ENCODE measurements at regions not wholly inside any gene's neighbourhood (a gene's known extent, or its start where the extent isn't known, plus 50 kb on each side); places are given as distances from the start of the nearest gene placed in this dataset.
"Not testable (repeated sequence)": the region's sequence is repeated elsewhere in the genome, so short reads cannot be mapped to it uniquely, and the experiment has no call there.

- no peak for DNase-seq
These were observed 356.6 kb upstream of the SULF2 start for GRCh38 chr20:48141660-48142515.

GRCh38 chr20:48139262-48140041 lies 354.2 kb upstream of the SULF2 start:
- DNase-seq = peak; percentile 95

DNA sequence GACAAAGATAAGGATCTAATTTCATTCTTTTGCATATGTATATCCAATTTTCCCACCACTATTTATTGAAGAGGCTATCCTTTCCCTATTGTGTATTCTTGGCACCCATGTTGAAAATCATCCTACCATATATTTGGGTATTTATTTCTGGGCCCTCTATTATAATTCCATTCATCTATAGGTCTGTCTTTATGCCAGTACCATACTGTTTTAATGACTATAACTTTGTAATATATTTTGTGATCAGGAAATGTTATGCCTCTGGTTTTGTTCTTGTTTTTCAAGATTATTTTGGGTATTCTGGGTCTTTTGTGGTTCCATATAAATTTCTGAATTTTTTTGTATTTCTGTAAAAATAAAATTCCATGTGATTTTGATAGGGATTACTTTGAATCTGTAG lies 347.6 kb upstream of the SULF2 start:
- DNase-seq = no peak

DNA sequence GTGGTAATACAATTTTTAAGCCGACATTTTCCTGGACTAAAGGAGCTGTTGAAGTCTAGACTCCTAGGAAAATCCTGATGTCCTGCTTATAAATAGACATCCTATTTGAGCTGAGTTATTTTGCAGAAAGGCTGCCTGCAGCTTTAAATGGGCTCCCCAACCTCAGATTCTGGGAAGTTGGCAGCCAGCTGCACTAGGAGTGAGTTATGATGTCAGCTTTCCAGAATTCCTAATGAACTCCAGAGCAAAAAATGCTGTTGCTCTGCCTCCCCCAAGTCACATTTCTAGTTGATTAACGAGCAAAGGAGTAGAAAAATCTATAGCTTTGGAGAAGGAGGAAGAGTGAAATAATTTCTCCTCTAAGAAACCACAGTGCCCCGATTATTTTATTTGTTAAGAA lies 346.3 kb upstream of the SULF2 start:
- peak; percentile 96 for DNase-seq

GRCh38 chr20:48129345-48129942 lies 344.2 kb upstream of the SULF2 start:
- DNase-seq = peak; percentile 89

- no peak for DNase-seq
These were observed 343.2 kb upstream of the SULF2 start for GRCh38 chr20:48128436-48128835.

- DNase-seq = peak; percentile 49
These were observed 342.7 kb upstream of the SULF2 start for GRCh38 chr20:48127964-48128363.

GRCh38 chr20:48127133-48127532 lies 341.9 kb upstream of the SULF2 start:
- not testable (repeated sequence) for DNase-seq

DNA sequence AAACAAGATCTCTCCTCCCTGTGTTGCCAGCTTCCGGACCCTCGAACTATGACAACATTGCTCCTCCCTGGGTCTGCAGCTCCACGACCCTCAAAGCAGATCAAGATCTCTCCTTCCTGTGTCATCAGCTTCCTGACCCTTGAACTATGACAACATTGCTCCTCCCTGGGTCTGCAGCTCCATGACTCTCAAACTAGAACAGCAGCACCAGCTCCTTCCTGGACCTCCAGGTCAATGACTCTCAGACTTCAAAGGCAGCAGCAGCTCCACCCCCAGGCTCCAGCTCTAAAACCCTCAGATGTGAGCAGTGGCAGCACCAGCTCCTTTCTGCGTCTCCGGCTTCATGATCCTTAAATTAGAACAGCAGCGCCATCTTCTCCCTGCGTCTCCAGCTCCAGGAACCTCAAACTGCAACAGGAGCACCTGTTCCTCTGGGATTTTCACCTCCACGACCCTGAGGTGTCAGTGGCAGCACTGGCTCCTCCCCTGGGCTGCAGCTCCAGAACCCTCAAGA lies 341.0 kb upstream of the SULF2 start:
- no peak for DNase-seq

DNA sequence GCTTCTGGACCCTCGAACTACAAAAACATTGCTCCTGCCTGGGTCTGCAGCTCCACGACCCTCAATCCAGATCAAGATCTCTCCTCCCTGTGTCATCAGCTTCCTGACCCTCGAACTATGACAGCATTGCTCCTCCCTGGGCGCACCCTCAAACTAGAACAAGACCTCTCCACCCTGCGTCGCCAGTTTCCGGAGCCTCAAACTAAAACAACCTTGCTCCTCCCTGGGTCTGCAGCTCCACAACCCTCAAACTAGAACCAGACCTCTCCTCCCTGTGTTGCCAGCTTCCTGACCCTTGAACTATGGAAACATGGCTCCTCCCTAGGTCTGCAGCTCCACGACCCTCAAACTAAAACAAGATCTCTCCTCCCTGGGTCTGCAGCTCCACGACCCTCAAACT lies 339.7 kb upstream of the SULF2 start:
- DNase-seq = no peak

DNA sequence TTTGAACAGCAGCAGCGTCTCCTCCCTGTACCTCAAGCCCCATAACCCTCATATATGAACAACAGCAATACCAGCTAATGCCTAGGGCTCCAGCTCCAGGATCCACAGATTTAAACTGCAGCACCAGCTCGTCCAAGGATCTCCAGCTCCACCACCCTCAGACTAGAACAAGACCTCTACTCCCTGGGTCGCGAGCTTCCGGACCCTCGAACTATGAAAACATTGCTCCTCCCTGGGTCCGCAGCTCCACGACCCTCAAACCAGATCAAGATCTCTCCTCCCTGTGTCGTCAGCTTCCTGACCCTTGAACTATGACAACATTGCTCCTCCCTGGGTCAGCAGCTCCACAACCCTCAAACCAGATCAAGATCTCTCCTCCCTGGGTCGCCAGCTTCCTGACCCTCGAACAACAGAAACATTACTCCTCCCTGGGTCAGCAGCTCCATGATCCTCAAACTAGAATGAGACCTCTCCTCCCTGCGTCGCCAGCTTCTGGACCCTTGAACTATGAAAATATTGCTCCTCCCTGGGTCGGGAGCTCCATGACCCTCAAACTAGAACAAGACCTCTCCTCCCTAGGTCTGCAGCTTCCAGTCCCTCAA lies 339.0 kb upstream of the SULF2 start:
- no peak for DNase-seq

GRCh38 chr20:48120120-48120519 lies 334.8 kb upstream of the SULF2 start:
- DNase-seq = peak; percentile 39

- not testable (repeated sequence) for DNase-seq
These were observed 334.1 kb upstream of the SULF2 start for GRCh38 chr20:48119389-48119788.

- DNase-seq = no peak
These were observed 330.2 kb upstream of the SULF2 start for GRCh38 chr20:48115502-48115901.

- peak; percentile 34 for DNase-seq
These were observed 322.3 kb upstream of the SULF2 start for GRCh38 chr20:48107560-48107959.

DNA sequence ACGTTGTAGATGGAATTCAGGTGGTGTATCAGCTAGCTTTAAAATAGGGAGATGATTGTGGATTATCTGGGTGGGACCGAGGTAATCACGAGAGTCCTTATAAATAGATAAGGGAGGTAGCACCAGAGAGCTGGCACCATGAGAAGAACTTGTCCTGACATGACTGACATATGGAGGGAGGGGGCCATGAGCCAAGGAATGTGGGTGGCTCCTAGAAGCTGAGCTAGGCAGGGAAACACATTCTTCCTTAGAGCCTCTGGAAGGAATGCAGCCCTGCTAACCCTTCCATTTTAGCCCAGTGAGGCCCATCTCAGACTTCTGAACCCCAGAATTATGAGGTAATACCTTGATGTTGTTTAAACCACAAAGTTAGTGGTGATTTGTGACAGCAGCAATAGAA lies 321.1 kb upstream of the SULF2 start:
- DNase-seq = no peak

DNA sequence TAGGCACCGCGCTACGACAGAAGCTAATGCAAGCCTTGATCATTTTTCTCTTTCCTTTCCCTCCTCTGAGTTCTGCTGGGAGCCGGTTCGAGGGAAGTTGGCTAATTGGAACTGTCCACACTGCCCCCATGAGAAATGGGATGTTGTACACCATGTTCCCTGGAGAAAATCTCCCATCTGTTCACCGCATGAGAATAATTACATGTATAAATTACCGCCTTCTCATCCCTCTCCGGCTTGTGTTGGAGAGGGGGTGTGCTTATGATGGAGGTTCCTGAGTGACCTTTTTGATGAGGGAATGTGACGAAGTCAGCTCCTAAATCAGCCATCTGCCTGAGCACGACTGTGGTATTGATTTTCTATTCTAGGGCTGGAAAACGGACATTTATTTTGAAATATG lies 320.2 kb upstream of the SULF2 start:
- peak; percentile 65 for DNase-seq

GRCh38 chr20:48102931-48103660 lies 317.8 kb upstream of the SULF2 start:
- DNase-seq = peak; percentile 64

DNA sequence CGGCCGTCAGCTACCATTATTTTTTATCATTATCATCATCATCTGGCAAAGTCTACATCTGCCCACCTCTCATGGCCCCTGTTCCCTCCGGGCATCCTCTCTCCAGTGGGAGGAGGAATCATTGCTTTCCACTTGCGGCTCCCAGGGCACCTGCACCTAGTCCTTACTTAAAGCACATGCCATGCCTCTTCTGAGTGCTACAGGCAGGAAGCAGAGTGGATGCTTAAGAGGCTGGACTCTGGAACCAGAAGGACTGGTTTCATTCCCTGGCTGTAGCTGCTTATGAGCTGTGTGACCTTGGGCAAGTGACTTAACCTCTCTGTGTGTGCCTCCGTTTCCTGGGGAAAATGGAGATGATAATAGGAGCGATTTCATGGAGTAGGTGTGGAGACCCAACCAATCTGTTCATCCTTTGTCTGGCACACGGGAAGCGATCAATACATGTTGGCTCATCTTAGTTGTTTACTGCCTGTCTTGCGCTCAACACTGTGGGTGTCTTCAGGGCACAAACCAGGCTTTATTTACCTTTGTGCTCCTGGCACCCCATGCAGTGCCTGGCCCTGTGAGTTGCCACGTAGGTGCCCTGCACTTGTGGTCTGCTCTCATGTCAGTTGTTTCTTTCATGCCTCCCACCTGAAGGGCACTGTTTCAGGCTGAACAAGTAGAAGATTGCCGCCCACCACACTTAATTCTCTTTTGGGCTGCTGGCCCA lies 317.0 kb upstream of the SULF2 start:
- no peak for DNase-seq

- no peak for DNase-seq
These were observed 315.2 kb upstream of the SULF2 start for GRCh38 chr20:48100483-48100882.

- DNase-seq = peak; percentile 51
These were observed 313.6 kb upstream of the SULF2 start for GRCh38 chr20:48098866-48099265.

GRCh38 chr20:48098099-48098498 lies 312.8 kb upstream of the SULF2 start:
- DNase-seq = peak; percentile 17

All from fibroblast of skin of right quadriceps (primary cell).